HL-60 (cell line): ENCODE measurements at regions not wholly inside any gene's neighbourhood (a gene's known extent, or its start where the extent isn't known, plus 50 kb on each side); places are given as distances from the start of the nearest gene placed in this dataset.

Experiments
- DNase-seq, 2 experiments: peaks; one replicate each; pipeline ENCODE4 v3.0.0-alpha.2; 2010 to 2020; ENCODE audit warnings: low read depth in 1 of 2, low spot score in 1 of 2
- H3K27ac ChIP-seq: fragments of 250-450 bp; sonication (Bioruptor Pico); replicated peaks from 2 replicates; pipeline ENCODE4 v1.5.1; 2020; ENCODE audit warnings: mild to moderate bottlenecking, moderate library complexity
- H3K27me3 ChIP-seq: fragments of 250-450 bp; sonication (Bioruptor Pico); 2 replicates; pipeline ENCODE4 v1.5.1; 2021; ENCODE audit warnings: mild to moderate bottlenecking, moderate library complexity; ENCODE audit not compliant: insufficient read depth, poor library complexity, severe bottlenecking
- H3K4me3 ChIP-seq: replicated peaks from 2 replicates; pipeline ENCODE4 v1.5.1; 2011; ENCODE audit warnings: mild to moderate bottlenecking, control low read depth, low read length; ENCODE audit not compliant: insufficient read depth
- CTCF ChIP-seq: IDR thresholded peaks from one replicate; pipeline ENCODE4 v1.5.1; 2011; ENCODE audit warnings: low read length, control low read depth, inconsistent platforms; ENCODE audit not compliant: insufficient read depth
- GABPA ChIP-seq: IDR thresholded peaks from 2 replicates; pipeline ENCODE4 v1.6.1; 2012; ENCODE audit warnings: low read depth
- POLR2AphosphoS5 ChIP-seq: IDR thresholded peaks from 2 replicates; pipeline ENCODE4 v1.6.1; 2012; ENCODE audit warnings: low read depth
- REST ChIP-seq: IDR thresholded peaks from 2 replicates; pipeline ENCODE4 v1.6.1; 2012; ENCODE audit warnings: low read depth; ENCODE audit not compliant: insufficient replicate concordance
- SPI1 ChIP-seq: IDR thresholded peaks from 2 replicates; pipeline ENCODE4 v1.6.1; 2012; ENCODE audit warnings: low read depth, mild to moderate bottlenecking, borderline replicate concordance

GRCh38 chr4:29970626-29971025 is 749.5 kb upstream of the PCDH7 start:
- DNase-seq: no peak
- H3K27me3 ChIP-seq: no peaks in the 10 kb centered on the region
- no peak overlapping the region for H3K4me3 ChIP-seq
- TF ChIP-seq GABPA (no peak), SPI1 (no peak), POLR2AphosphoS5 (no peak), CTCF (no peak), REST (no peak)
- no peak overlapping the region for H3K27ac ChIP-seq

- Histone ChIP-seq H3K4me3 (no peak overlapping the region), H3K27ac (no peak overlapping the region), H3K27me3 (no peaks in the 10 kb centered on the region)
- no peak for TF ChIP-seq POLR2AphosphoS5
- DNase-seq: no peak
Measured at GRCh38 chr4:29972121-29972520, 748.0 kb upstream of the PCDH7 start.

- no peak for DNase-seq
- H3K27me3 ChIP-seq: no peaks in the 10 kb centered on the region
- no peak overlapping the region for H3K27ac ChIP-seq
- H3K4me3 ChIP-seq: no peak overlapping the region
- TF ChIP-seq POLR2AphosphoS5 (no peak), SPI1 (no peak), CTCF (no peak)
Measured at GRCh38 chr4:29983890-29984289, 736.3 kb upstream of the PCDH7 start.

- no peak for DNase-seq
- Histone ChIP-seq H3K27me3 (no peaks in the 10 kb centered on the region), H3K4me3 (no peak overlapping the region), H3K27ac (no peak overlapping the region)
- no peak for TF ChIP-seq REST
- no peak for TF ChIP-seq POLR2AphosphoS5
- TF ChIP-seq SPI1: no peak
- TF ChIP-seq GABPA: no peak
- no peak for TF ChIP-seq CTCF
Measured at GRCh38 chr4:30001628-30002027, 718.5 kb upstream of the PCDH7 start.
